Subcutaneous abdominal adipose tissue (tissue), 5 donors: ENCODE measurements at regions not wholly inside any gene's neighbourhood (a gene's known extent, or its start where the extent isn't known, plus 50 kb on each side); places are given as distances from the start of the nearest gene placed in this dataset.
"Not testable (repeated sequence)": the region's sequence is repeated elsewhere in the genome, so short reads cannot be mapped to it uniquely, and the experiment has no call there.

Experiments used
- H3K27ac ChIP-seq: one replicate; pipeline ENCODE4 v1.7.0; 2013; ENCODE audit warnings: low read depth, mild to moderate bottlenecking, inconsistent platforms, low read length, moderate library complexity
- H3K27me3 ChIP-seq, 5 donors: one replicate each; pipeline ENCODE4 v1.7.0; 2013; ENCODE audit warnings: low read length in 5 of 5, inconsistent platforms in 1 of 5; ENCODE audit not compliant: control insufficient read depth in 5 of 5, insufficient read depth in 4 of 5
- H3K36me3 ChIP-seq, 5 donors: one replicate each; pipeline ENCODE4 v1.7.0; 2013; ENCODE audit warnings: low read length in 5 of 5; ENCODE audit not compliant: control insufficient read depth in 5 of 5, insufficient read depth in 5 of 5
- H3K4me1 ChIP-seq, 5 donors: one replicate each; pipeline ENCODE4 v1.7.0; 2013; ENCODE audit warnings: low read length in 5 of 5, mild to moderate bottlenecking in 3 of 5, moderate library complexity in 1 of 5; ENCODE audit not compliant: control insufficient read depth in 5 of 5, insufficient read depth in 5 of 5
- H3K4me3 ChIP-seq, 5 donors: one replicate each; pipeline ENCODE4 v1.7.0; 2013; ENCODE audit warnings: low read length in 5 of 5, low read depth in 1 of 5
- H3K9ac ChIP-seq, 5 donors: one replicate each; pipeline ENCODE4 v1.7.0; 2013; ENCODE audit warnings: low read length in 5 of 5, mild to moderate bottlenecking in 4 of 5, moderate library complexity in 3 of 5
- H3K9me3 ChIP-seq, 5 donors: one replicate each; pipeline ENCODE4 v1.7.0; 2013; ENCODE audit warnings: low read length in 5 of 5; ENCODE audit not compliant: control insufficient read depth in 5 of 5
- donor health status: healthy.
- donor health status: healthy.
- donor health status: healthy.
- donor health status: healthy.
- donor health status: healthy.

DNA sequence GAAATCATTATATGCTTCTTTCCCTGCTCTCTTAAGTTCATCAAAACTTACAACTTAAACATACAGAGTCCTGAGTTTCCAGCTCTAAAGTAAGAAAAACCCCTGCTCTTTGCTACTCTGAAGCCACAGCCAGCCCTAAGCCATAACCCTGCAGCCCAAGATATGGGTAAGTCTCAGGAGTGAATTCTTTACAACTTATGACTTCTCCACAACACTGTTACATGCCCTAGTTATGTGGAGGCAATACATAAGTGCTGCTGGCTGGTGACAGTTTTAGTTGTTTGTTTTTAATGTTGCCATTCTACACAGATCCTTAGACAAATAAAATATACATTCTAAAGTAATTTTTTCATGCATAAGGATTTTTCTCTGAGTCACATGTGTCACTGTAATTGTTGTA is 100.2 kb downstream of the FBXO8 start:
- Histone ChIP-seq H3K9me3 (no peaks in the 10 kb centered on the region), H3K4me3 (no peak overlapping the region), H3K27ac (no peak overlapping the region), H3K36me3 (no peaks in the 10 kb centered on the region), H3K27me3 (no peaks in the 10 kb centered on the region), H3K9ac (no peak overlapping the region), H3K4me1 (no peaks in the 10 kb centered on the region)

DNA sequence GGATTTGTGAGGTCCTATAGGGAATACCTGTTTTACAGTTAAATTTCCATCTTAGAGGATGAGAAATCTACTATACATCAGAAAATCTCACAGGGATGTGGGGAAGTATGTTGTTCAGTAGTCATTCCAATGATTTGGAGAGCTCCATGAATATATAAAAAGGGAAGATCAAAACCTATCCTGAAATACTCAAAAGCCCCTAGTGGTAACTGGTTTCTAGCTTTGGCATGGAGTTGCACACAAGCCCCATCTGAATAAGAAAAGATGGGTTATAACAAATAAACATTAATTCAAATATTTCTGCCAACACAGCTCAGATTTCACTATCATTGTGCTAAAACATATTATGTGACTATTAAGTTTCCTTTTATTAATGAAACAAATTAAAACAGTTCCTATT is 101.6 kb downstream of the FBXO8 start:
- Histone ChIP-seq H3K27ac (no peak overlapping the region), H3K9ac (no peak overlapping the region), H3K4me1 (no peaks in the 10 kb centered on the region), H3K27me3 (no peaks in the 10 kb centered on the region), H3K36me3 (no peaks in the 10 kb centered on the region), H3K4me3 (no peak overlapping the region), H3K9me3 (no peaks in the 10 kb centered on the region)

DNA sequence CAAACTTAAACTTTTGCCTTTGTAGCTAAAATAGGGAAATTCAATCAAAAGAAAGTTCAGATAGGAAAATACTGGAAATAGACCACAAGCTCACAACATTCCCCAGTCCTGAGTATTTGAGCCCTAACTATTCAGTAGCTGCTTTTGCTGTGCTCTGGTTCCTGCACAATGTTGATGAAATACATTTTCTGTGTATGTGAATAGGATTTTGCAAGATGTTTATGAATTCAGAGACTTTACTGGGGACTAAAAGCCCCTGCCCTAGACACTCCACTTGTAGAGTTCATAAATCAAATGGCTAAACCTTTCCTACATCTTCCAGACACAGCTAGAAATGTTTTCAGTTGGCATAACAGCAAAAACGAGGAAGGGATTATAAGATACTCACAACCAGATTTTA is 105.9 kb downstream of the FBXO8 start:
- no peak overlapping the region for H3K9ac ChIP-seq
- H3K9me3 ChIP-seq, result no peaks in the 10 kb centered on the region
- no peak overlapping the region for H3K27ac ChIP-seq
- H3K27me3 ChIP-seq, result no peaks in the 10 kb centered on the region
- H3K4me1 ChIP-seq, result no peaks in the 10 kb centered on the region
- no peaks in the 10 kb centered on the region for H3K36me3 ChIP-seq
- H3K4me3 ChIP-seq, result no peak overlapping the region

DNA sequence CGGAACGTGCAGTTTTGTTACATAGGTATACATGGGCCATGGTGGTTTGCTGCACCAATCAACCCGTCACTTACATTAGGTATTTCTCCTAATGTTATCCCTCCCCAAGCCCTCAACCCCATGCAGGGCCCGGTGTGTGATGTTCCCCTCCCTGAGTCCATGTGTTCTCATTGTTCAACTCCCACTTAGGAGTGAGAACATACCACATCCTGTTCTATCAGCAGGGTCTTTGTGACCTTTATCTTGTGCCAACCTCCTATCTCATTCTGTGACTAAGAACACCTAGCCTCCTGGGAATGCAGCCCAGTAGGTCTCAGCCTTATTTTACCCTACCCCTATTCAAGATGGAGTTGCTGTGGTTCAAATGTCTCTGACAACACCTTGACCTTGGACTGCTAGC is 107.6 kb downstream of the FBXO8 start:
- not testable (repeated sequence) for H3K36me3 ChIP-seq, H3K9me3 ChIP-seq, H3K9ac ChIP-seq, H3K27ac ChIP-seq, H3K4me1 ChIP-seq, H3K27me3 ChIP-seq, H3K4me3 ChIP-seq

DNA sequence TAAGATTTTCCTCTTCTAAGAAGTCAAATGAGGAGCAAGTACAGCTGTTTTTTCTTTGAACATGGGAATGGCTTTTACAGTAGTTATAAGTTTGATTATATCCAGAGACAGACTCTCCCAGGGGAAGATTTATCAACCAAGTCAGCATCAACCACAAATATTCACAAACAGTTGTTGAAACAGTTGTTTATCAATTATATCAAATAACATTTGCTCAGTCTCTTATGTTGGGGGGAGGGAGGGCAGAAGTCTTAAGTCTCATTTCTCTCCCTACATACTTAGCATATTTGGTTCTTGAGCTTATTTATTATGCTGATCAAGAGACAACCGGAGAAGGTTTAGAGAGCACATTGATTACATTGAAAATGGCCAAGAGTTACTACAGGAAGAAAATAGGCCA is 110.1 kb downstream of the FBXO8 start:
- Histone ChIP-seq H3K27ac (no peak overlapping the region), H3K9me3 (no peaks in the 10 kb centered on the region), H3K4me1 (no peaks in the 10 kb centered on the region), H3K4me3 (no peak overlapping the region), H3K9ac (no peak overlapping the region), H3K36me3 (no peaks in the 10 kb centered on the region), H3K27me3 (peaks cover 0 to 2% (median 0%) of the 10 kb centered on the region in 5 donors)

DNA sequence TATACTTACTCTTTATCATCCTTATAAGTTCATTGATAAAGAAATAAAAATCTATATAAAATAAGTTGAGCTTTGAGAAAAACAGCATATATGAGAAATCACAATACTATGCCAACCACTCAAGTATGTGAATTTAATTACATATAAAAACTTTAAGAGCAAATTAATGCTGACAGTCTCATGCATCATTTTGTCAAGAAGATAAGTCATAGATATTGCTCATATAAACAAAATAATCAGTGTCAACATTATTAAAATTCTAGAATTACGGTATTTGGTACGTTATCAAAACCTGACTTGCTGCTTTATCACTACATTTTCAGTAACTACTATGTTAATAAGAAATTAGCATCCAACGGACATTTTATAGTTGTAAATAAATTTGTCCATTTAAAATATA is 111.2 kb downstream of the FBXO8 start:
- Histone ChIP-seq H3K4me1 (no peaks in the 10 kb centered on the region), H3K4me3 (no peak overlapping the region), H3K9me3 (no peaks in the 10 kb centered on the region), H3K27me3 (peaks cover 0 to 2% (median 0%) of the 10 kb centered on the region in 5 donors), H3K36me3 (no peaks in the 10 kb centered on the region), H3K27ac (no peak overlapping the region), H3K9ac (no peak overlapping the region)

DNA sequence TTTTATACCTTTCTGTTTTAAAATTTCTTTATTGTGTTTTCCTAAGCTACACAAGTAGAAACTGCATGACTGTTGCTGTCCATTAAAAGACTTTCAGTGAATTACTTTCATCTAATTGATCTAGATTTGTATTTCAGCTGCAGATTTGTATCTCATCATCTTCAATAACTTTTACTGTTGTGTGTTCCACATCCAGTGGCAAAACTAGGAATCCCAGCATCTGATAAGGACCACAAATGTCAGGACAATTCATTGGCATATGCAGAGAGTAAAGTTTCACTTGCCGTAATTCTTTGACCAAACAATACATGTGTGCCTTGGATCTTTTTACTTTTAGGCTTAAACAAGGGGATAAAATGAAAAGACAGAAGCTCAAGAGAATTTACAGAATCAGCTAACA is 112.6 kb downstream of the FBXO8 start:
- Histone ChIP-seq H3K27me3 (peaks cover 0 to 2% (median 0%) of the 10 kb centered on the region in 5 donors), H3K36me3 (no peaks in the 10 kb centered on the region), H3K9me3 (no peaks in the 10 kb centered on the region), H3K4me1 (no peaks in the 10 kb centered on the region), H3K9ac (no peak overlapping the region), H3K27ac (no peak overlapping the region), H3K4me3 (no peak overlapping the region)

DNA sequence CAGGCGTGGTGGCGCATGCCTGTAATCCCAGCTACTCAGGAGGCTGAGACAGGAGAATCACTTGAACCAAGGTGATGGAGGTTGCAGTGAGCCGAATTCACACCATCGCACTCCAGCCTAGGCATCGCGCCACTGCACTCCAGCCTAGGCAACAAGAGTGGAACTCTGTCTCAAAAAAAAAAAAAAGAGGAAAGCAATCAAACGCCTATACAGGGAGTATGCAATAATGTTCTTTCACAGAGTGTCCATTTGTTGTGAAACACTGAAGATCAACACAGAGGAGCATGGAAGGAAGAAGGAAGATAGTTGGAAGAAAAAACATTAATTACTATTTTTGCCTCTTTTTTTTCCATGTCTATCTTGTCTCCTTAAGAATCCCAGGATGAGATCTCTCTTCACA is 113.4 kb downstream of the FBXO8 start:
- H3K27me3 ChIP-seq, result peaks cover 0 to 2% (median 0%) of the 10 kb centered on the region in 5 donors
- H3K27ac ChIP-seq, result no peak overlapping the region
- H3K36me3 ChIP-seq, result no peaks in the 10 kb centered on the region
- H3K9ac ChIP-seq, result no peak overlapping the region
- no peak overlapping the region for H3K4me3 ChIP-seq
- H3K4me1 ChIP-seq, result no peaks in the 10 kb centered on the region
- H3K9me3 ChIP-seq, result no peaks in the 10 kb centered on the region

DNA sequence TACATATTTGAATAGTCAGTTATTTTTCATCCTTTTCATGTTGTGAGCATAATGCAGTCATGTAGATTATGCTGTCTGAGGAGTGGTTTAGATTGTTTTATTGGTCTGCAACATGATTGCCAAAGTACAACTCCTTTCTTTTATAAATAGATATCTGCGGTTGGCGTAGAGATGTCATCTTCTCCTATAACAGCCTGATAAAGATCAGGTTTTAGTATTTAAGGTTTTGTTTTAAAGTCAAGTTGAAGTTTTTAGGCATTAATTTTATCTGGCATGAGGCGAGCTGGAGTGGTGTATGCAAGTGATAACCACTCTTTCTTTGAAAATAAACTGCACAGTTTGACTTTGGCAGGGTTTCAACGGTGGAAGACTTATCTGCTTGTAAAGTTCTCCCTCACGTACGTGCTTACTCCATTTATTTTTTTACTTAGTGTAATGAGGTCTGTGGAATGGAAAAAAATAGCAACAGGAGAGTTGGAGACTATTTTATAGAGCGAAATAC is 126.3 kb downstream of the FBXO8 start:
- no peak overlapping the region for H3K4me3 ChIP-seq
- no peak overlapping the region for H3K27ac ChIP-seq
- H3K9ac ChIP-seq, result no peak overlapping the region
- H3K4me1 ChIP-seq, result no peaks in the 10 kb centered on the region
- no peaks in the 10 kb centered on the region for H3K9me3 ChIP-seq
- no peaks in the 10 kb centered on the region for H3K27me3 ChIP-seq
- no peaks in the 10 kb centered on the region for H3K36me3 ChIP-seq

DNA sequence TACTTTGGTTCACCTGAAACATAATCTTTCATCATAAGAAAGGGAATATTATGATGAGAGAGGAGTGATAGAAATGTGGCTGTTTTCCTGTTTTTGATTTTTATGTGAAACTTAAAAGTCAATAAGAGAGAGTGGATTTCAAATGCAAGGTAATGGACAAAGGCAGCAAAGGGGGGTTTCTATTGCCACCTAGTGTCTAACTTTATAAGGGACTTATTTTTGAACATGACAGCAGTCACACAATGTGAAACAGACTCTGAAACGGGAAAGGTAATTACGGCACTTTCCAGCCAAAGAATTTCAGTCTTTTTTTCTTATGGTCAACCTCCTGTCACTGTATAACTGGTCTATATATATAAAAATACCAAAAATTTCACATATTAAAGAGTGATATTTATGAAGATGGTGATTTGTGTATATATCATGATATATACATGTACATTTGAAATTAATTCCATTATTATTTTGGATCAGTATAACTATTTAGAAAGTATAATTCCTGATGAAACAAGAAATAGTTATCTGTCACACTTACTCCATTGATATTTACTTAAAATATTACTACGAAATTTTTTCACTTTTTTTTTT is 127.1 kb downstream of the FBXO8 start:
- H3K9me3 ChIP-seq, result no peaks in the 10 kb centered on the region
- H3K9ac ChIP-seq, result no peak overlapping the region
- no peak overlapping the region for H3K4me3 ChIP-seq
- H3K27me3 ChIP-seq, result no peaks in the 10 kb centered on the region
- no peaks in the 10 kb centered on the region for H3K4me1 ChIP-seq
- H3K36me3 ChIP-seq, result no peaks in the 10 kb centered on the region
- H3K27ac ChIP-seq, result no peak overlapping the region
